SH-SY5Y (cell line): ENCODE measurements at regions not wholly inside any gene's neighbourhood (a gene's known extent, or its start where the extent isn't known, plus 50 kb on each side); places are given as distances from the start of the nearest gene placed in this dataset.

Source experiments
- GATA2 ChIP-seq: IDR thresholded peaks from 2 replicates; pipeline ENCODE4 v1.6.1; 2011; ENCODE audit warnings: mild to moderate bottlenecking, low read depth, low read length
- GATA3 ChIP-seq: IDR thresholded peaks from 2 replicates; pipeline ENCODE4 v1.6.1; 2011; ENCODE audit warnings: low read depth, mild to moderate bottlenecking, low read length, moderate library complexity

GRCh38 chr6:113671421-113671820 is 185.7 kb upstream of the MARCKS start:
- no peak for TF ChIP-seq GATA2
- TF ChIP-seq GATA3: no peak
